ENCODE measurements at regions not wholly inside any gene's neighbourhood (a gene's known extent, or its start where the extent isn't known, plus 50 kb on each side); places are given as distances from the start of the nearest gene placed in this dataset.
"Not testable (repeated sequence)": the region's sequence is repeated elsewhere in the genome, so short reads cannot be mapped to it uniquely, and the experiment has no call there.

DNA sequence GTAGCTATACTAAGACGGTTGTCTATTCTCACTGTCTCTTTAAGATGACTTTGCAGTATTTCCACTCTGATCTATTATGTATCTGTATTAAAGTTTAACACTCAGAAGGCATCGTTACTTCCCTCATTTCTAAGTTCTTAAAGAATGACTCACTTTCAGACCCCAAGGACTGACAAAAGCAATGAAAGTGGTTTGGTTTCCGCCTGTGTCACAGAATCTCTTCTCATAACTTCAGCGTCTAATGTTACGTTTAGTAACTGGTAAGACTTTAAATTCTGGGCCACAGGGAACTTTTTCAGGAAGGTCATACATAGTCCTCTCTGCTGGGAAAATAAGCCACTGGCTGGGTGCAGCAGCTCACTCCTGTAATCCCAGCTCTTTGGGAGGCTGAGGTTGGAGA lies 892.0 kb upstream of the AUTS2 start:
- intact Hi-C loops (cut with micrococcal nuclease) = no loop called here
- H3K36me3 Mint-ChIP-seq (ENCODE audit: low read depth) = no peaks in the 10 kb centered on the region
- H3K27me3 Mint-ChIP-seq (ENCODE audit: insufficient read depth) = no peaks in the 10 kb centered on the region
- H3K4me3 Mint-ChIP-seq = no peak overlapping the region
- no peak overlapping the region for H3K27ac Mint-ChIP-seq
- H3K9me3 Mint-ChIP-seq = peaks cover 34% of the 10 kb centered on the region
- no peak for DNase-seq (ENCODE audit: low spot score)
- no peaks in the 10 kb centered on the region for H3K4me1 Mint-ChIP-seq (ENCODE audit: low read depth)

DNA sequence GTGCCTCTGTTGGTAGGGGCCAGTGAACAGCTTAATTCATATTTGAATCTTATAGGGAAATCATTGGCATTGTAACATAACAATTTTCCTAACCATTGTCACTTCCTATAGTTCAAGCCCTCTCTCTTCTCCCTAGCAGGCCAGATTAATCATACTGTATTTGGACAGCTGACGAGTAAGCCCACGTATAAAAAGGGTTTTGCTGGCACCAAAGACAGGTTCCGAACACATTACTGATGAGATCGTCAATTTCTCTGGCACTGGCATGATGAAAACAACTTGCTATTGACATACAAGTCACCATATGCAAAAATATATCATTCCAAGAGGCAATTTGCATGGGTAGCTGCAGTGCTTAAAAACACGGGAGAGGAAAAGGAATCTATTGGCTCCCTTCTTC lies 891.1 kb upstream of the AUTS2 start:
- no peak for DNase-seq (ENCODE audit: low spot score)
- H3K9me3 Mint-ChIP-seq = peaks cover 39% of the 10 kb centered on the region

DNA sequence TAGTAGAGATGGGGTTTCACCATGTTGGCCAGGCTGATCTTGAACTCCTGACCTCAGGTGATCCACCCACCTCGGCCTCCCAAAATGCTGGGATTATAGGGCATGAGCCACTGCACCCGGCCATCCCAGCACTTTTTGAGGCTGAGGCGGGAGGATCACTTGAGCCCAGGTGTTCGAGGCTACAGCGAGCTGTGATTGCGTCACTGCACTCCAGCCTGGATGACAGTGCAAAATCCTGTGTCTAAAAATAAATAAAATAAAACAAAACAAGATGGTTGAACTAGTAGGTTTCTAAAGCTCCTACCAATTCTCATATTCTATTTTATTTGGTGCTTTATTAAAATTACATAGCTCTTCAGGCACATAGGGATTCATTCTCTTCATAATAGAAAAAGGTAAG lies 890.3 kb upstream of the AUTS2 start:
- H3K36me3 Mint-ChIP-seq (ENCODE audit: low read depth) = no peaks in the 10 kb centered on the region

More for the DNA sequence above, 891.1 kb upstream of the AUTS2 start:
- Mint-ChIP-seq H3K27me3 (ENCODE audit: insufficient read depth) (no peaks in the 10 kb centered on the region), H3K4me3 (no peak overlapping the region), H3K4me1 (ENCODE audit: low read depth) (no peaks in the 10 kb centered on the region), H3K36me3 (ENCODE audit: low read depth) (no peaks in the 10 kb centered on the region), H3K27ac (no peak overlapping the region)
- intact Hi-C loops (cut with micrococcal nuclease) = no loop called here

DNA sequence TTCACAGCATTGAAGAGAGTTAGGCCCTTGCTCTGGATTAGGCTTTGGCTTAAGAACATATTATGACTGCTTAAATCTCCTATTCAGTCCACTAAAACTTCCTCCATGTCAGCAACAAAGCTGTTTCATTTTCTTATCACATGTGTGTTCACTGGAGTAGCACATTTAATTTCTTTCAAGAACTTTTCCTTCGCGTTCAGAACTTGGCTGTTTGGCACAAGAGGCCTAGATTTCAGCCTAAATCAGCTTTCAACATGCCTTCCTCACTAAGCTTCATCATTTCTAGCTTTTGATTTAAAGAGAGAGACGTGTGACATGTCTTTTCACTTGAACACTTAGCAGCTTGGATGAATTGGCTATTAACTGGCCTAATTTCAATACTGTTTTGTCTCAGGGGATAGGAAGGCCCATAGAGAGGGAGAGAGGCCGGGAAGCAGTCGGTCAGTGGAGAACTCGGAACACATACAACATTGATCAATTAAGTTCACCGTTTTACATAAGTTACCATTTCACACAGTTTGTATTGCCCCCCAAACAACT lies 885.2 kb upstream of the AUTS2 start:
- Mint-ChIP-seq H3K36me3 (ENCODE audit: low read depth) (no peaks in the 10 kb centered on the region), H3K4me3 (no peak overlapping the region), H3K27ac (no peak overlapping the region), H3K4me1 (ENCODE audit: low read depth) (no peaks in the 10 kb centered on the region), H3K27me3 (ENCODE audit: insufficient read depth) (no peaks in the 10 kb centered on the region), H3K9me3 (peaks cover 33% of the 10 kb centered on the region)
- DNase-seq (ENCODE audit: low spot score) = no peak
- intact Hi-C loops (cut with micrococcal nuclease) = no loop called here

More for the DNA sequence above, 890.3 kb upstream of the AUTS2 start:
- peaks cover 46% of the 10 kb centered on the region for H3K9me3 Mint-ChIP-seq
- DNase-seq (ENCODE audit: low spot score) = no peak
- no peaks in the 10 kb centered on the region for H3K4me1 Mint-ChIP-seq (ENCODE audit: low read depth)
- H3K4me3 Mint-ChIP-seq = no peak overlapping the region
- H3K27me3 Mint-ChIP-seq (ENCODE audit: insufficient read depth) = no peaks in the 10 kb centered on the region
- intact Hi-C loops (cut with micrococcal nuclease) = no loop called here
- H3K27ac Mint-ChIP-seq = no peak overlapping the region

DNA sequence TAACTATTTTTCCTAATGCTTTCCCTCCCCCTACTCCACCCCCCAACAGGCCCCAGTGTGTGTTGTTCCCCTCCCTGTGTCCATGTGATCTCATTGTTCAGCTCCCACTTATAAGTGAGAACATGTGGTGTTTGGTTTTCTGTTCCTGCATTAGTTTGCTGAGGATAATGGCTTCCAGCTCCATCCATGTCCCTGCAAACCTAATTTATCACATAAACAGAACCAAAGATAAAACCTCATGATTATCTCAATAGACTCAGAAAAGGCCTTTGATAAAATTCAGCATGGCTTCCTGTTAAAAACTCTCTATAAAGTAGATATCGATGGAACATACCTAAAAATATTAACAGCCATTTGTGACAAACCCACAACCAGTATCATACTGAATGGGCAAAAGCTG lies 884.1 kb upstream of the AUTS2 start:
- H3K9me3 Mint-ChIP-seq = peaks cover 33% of the 10 kb centered on the region
- not testable (repeated sequence) for H3K4me1 Mint-ChIP-seq (ENCODE audit: low read depth)

DNA sequence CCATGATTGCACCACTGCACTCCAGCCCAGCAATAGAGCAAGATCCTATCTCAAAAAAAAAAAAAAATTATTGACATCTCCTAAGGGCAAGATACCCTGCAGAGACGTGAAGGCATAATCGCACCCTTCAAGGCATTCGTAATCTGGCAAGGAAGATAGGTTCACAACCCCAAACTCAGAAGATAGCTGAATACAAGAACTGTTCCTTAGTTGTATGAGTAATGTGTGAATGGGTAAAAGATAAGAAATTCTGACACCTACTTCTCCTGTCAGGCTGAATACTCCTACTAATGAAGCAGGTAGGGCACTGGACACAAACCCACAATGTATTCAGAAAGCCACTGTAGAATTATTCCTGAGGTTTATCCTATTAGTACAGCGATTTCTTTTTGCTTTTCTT lies 882.4 kb upstream of the AUTS2 start:
- H3K4me1 Mint-ChIP-seq (ENCODE audit: low read depth) = no peaks in the 10 kb centered on the region
- intact Hi-C loops (cut with micrococcal nuclease) = no loop called here

More for the DNA sequence above, 884.1 kb upstream of the AUTS2 start:
- H3K4me3 Mint-ChIP-seq; H3K27ac Mint-ChIP-seq; H3K36me3 Mint-ChIP-seq (ENCODE audit: low read depth); H3K27me3 Mint-ChIP-seq (ENCODE audit: insufficient read depth); intact Hi-C loops (cut with micrococcal nuclease); DNase-seq (ENCODE audit: low spot score): not testable (repeated sequence)

DNA sequence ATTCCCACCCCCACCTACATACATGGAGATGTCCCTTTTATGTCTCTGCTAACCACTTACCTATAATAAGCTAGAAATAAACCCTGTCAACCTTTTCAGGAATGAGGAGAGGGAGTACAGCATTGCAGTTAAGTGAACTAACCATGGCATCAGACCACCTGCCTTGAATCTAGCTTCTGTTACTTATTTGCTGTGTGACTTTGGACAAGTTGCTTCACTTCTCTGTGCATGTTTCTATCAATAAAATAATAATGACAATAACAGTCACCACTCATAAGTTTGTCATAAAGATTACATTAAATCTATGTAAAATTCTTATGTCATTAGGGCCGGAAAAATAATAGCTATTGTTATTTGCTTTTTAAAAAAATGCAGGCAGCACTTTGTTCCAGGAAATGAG lies 881.1 kb upstream of the AUTS2 start:
- no peaks in the 10 kb centered on the region for H3K4me1 Mint-ChIP-seq (ENCODE audit: low read depth)
- intact Hi-C loops (cut with micrococcal nuclease) = no loop called here
- H3K27me3 Mint-ChIP-seq (ENCODE audit: insufficient read depth) = no peaks in the 10 kb centered on the region
- no peak for DNase-seq (ENCODE audit: low spot score)
- no peak overlapping the region for H3K27ac Mint-ChIP-seq
- H3K36me3 Mint-ChIP-seq (ENCODE audit: low read depth) = no peaks in the 10 kb centered on the region
- H3K4me3 Mint-ChIP-seq = no peak overlapping the region
- H3K9me3 Mint-ChIP-seq = peaks cover 15% of the 10 kb centered on the region

More for the DNA sequence above, 882.4 kb upstream of the AUTS2 start:
- DNase-seq (ENCODE audit: low spot score) = no peak
- no peaks in the 10 kb centered on the region for H3K27me3 Mint-ChIP-seq (ENCODE audit: insufficient read depth)
- peaks cover 24% of the 10 kb centered on the region for H3K9me3 Mint-ChIP-seq
- H3K36me3 Mint-ChIP-seq (ENCODE audit: low read depth) = no peaks in the 10 kb centered on the region
- no peak overlapping the region for H3K27ac Mint-ChIP-seq
- no peak overlapping the region for H3K4me3 Mint-ChIP-seq

DNA sequence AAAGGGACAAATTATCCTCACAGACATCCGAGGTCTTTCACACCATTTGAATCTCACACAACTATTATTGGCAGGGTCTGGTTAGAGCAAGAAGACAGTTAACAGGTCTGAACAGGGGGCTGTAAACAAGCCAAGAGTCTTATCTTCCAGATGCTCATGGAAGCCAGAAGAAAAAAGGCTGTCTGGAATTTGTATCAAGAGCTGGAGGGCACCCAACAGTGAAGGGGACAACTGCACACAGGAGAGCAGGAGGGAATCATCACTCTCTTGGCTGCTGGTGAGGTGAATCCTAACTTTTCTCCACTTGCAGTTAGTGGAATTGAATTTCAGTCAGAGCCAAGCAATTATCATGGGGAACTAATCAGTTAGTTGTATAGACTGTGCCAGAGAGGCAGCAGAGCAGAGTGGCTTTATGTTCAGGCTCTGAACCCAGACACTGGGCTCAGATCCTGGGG lies 880.2 kb upstream of the AUTS2 start:
- H3K36me3 Mint-ChIP-seq (ENCODE audit: low read depth) = no peaks in the 10 kb centered on the region
- H3K4me3 Mint-ChIP-seq = no peak overlapping the region
- DNase-seq (ENCODE audit: low spot score) = no peak
- H3K9me3 Mint-ChIP-seq = peaks cover 13% of the 10 kb centered on the region
- intact Hi-C loops (cut with micrococcal nuclease) = no loop called here
- H3K27ac Mint-ChIP-seq = no peak overlapping the region
- H3K4me1 Mint-ChIP-seq (ENCODE audit: low read depth) = no peaks in the 10 kb centered on the region
- no peaks in the 10 kb centered on the region for H3K27me3 Mint-ChIP-seq (ENCODE audit: insufficient read depth)

DNA sequence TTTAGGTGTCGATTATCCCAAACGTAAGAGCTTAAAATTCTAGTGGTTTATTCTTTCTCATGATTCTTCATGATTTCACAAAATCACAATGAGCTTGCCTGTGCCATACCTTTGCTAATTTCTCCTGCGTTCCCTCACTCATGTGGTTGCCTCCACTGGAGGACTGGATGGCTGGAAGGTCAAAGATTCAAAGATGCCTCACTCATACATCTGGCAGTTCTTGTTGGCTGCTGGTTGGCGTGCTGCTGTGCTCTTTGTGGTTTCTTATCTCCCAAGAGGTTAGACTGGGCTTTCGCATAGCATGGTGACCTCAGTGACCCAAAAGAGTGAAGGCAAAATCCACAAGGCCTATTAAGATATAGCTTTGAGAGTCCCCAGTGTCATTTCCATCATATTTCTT lies 877.6 kb upstream of the AUTS2 start:
- Mint-ChIP-seq H3K27ac (no peak overlapping the region), H3K4me3 (no peak overlapping the region), H3K9me3 (peaks cover 18% of the 10 kb centered on the region), H3K27me3 (ENCODE audit: insufficient read depth) (no peaks in the 10 kb centered on the region), H3K4me1 (ENCODE audit: low read depth) (no peaks in the 10 kb centered on the region), H3K36me3 (ENCODE audit: low read depth) (no peaks in the 10 kb centered on the region)
- intact Hi-C loops (cut with micrococcal nuclease) = no loop called here
- no peak for DNase-seq (ENCODE audit: low spot score)

DNA sequence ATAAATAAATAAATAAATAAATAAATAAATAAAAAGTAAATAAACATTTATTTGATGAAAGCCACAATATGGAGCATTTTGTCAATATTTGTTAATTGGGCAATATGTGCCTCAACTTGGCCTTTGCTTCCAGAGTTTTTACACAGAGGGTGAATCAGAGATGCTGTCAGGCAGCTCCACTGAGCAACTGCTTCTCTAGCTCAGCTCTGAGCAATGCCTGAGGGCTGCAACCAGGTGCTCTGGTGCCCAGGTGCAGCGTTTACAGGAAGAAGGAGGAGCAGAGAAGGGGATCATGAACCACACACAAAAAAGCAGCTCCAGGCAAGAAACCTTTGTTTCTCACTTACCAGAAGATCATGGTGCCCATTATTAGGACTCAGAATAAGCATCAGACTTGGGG lies 876.2 kb upstream of the AUTS2 start:
- peaks cover 29% of the 10 kb centered on the region for H3K9me3 Mint-ChIP-seq

DNA sequence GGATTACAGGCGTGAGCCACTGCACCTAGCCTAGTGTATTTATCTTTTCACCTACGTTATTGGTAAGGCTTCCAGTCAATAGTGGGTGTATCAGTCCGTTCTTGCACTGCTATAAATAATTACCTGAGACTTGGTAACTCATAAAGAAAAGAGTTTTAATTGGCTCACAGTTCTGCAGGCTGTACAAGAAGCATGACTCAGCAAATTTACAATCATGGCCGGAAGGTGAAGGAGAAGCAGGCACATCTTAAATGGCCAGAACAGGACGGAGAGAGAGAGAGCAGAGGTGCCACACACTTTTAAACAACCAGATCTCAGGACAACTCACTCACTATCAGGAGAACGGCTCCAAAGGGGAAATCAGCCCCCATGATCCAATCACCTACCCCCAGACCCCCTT lies 873.3 kb upstream of the AUTS2 start:
- DNase-seq (ENCODE audit: low spot score) = no peak
- no peaks in the 10 kb centered on the region for H3K36me3 Mint-ChIP-seq (ENCODE audit: low read depth)
- H3K27ac Mint-ChIP-seq = no peak overlapping the region
- intact Hi-C loops (cut with micrococcal nuclease) = no loop called here
- H3K9me3 Mint-ChIP-seq = peaks cover 35% of the 10 kb centered on the region
- H3K4me3 Mint-ChIP-seq = no peak overlapping the region
- no peaks in the 10 kb centered on the region for H3K27me3 Mint-ChIP-seq (ENCODE audit: insufficient read depth)
- H3K4me1 Mint-ChIP-seq (ENCODE audit: low read depth) = no peaks in the 10 kb centered on the region

More for the DNA sequence above, 876.2 kb upstream of the AUTS2 start:
- no peaks in the 10 kb centered on the region for H3K36me3 Mint-ChIP-seq (ENCODE audit: low read depth)
- H3K27ac Mint-ChIP-seq = no peak overlapping the region
- no peak for DNase-seq (ENCODE audit: low spot score)
- H3K4me1 Mint-ChIP-seq (ENCODE audit: low read depth) = no peaks in the 10 kb centered on the region
- H3K27me3 Mint-ChIP-seq (ENCODE audit: insufficient read depth) = no peaks in the 10 kb centered on the region
- no peak overlapping the region for H3K4me3 Mint-ChIP-seq
- intact Hi-C loops (cut with micrococcal nuclease) = no loop called here

DNA sequence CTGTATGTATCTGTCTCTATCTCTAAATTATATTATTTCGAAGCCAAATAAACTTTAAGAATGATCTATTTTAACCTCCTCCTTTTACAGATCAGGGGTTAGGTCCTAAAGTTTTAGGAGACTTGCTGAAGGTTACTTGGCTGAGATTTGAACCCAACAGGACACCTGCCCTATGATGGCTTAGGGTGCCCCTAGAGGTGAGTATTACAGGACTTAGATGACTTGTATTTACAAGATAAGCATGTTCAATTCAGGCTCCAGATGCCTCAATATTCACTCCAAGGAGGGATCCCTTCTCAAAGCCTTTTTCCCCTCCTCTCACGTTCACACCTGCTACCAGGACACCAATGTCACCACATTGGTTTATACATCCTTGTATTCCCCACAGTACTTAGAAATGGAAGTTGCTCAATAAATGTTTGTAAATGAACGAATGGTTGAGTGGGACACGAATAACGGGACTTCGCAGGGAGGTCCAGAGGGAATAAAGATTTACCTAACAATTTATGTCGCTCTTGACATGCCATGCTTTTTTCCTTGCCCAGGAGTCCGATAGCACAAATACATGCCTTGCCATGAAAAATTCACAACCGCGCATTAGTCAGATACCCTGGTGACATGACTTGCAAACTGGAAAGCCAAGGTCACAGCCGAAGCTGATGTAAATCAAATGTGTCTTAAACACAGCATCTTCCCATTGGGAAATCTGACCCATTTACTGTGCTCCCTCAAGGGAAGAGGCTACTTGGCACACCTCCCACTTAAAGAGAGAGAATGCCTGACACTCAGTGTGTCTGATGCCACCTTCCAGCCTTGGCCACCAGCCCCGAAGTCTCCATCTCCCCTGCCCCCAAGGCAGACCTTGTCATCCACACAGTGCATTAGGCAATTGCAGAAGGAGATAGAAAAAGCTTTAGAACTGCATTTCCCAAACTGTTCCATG lies 872.2 kb upstream of the AUTS2 start:
- H3K27ac Mint-ChIP-seq = no peak overlapping the region
- intact Hi-C loops (cut with micrococcal nuclease) = no loop called here
- no peak overlapping the region for H3K4me3 Mint-ChIP-seq
- DNase-seq (ENCODE audit: low spot score) = no peak
- no peaks in the 10 kb centered on the region for H3K36me3 Mint-ChIP-seq (ENCODE audit: low read depth)
- H3K9me3 Mint-ChIP-seq = peaks cover 42% of the 10 kb centered on the region
- H3K4me1 Mint-ChIP-seq (ENCODE audit: low read depth) = no peaks in the 10 kb centered on the region
- H3K27me3 Mint-ChIP-seq (ENCODE audit: insufficient read depth) = no peaks in the 10 kb centered on the region

DNA sequence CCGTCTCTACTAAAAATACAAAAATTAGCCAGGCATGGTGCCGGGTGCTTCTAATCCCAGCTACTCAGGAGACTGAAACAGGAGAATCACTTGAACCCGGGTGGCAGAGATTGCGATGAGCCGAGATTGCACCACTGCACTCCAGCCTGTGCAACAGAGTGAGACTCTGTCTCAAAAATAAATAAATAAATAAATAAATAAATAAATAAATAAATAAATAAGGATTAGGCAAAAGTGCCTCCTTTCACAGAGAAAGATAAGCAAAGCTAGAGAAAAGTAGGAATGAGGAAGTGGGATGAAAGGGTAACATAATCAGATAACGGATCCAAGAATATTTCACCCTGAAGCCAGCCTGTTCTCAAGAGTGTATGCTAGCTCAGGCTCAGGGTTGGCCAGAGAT lies 869.6 kb upstream of the AUTS2 start:
- H3K4me1 Mint-ChIP-seq (ENCODE audit: low read depth); intact Hi-C loops (cut with micrococcal nuclease); H3K4me3 Mint-ChIP-seq; H3K36me3 Mint-ChIP-seq (ENCODE audit: low read depth); H3K27ac Mint-ChIP-seq; DNase-seq (ENCODE audit: low spot score); H3K27me3 Mint-ChIP-seq (ENCODE audit: insufficient read depth): not testable (repeated sequence)
- peaks cover 38% of the 10 kb centered on the region for H3K9me3 Mint-ChIP-seq

Measured in activated T-helper 1 cell treated with anti-CD3 and anti-CD28 coated beads, Interleukin-12 subunit alpha, Interleukin-12 subunit beta, Interleukin-2, Interleukin-4 antibody, amounts not matched to agents 30 ng/mL and 10 ng/mL and 1 ng/mL, durations not matched to agents 14 hours and 24 hours and 36 hours (primary cell).